WTC11 (cell line): ENCODE measurements at regions not wholly inside any gene's neighbourhood (a gene's known extent, or its start where the extent isn't known, plus 50 kb on each side); places are given as distances from the start of the nearest gene placed in this dataset.

Experiments used
- CTCF ChIP-seq: fragments of 200-600 bp; IDR thresholded peaks from 2 replicates; pipeline ENCODE4 v1.8.0; 2022; ENCODE audit warnings: antibody characterized with exemption
- NFE2L1 ChIP-seq: sonication (generic); formaldehyde crosslinking; IDR thresholded peaks from 2 replicates; pipeline ENCODE4 v1.8.1; 2023; ENCODE audit warnings: missing genetic modification reagents

- TF ChIP-seq NFE2L1 (CRISPR knock-in tag) (no peak), CTCF (no peak)
These were observed 134.7 kb upstream of the CCDC150 start for GRCh38 chr2:196504788-196505187.
